H9 (cell line): ENCODE measurements at regions not wholly inside any gene's neighbourhood (a gene's known extent, or its start where the extent isn't known, plus 50 kb on each side); places are given as distances from the start of the nearest gene placed in this dataset.

Source experiments
- DNase-seq: peaks from one replicate; pipeline ENCODE4 v3.0.0-alpha.2; 2017
- H2AFZ ChIP-seq: one replicate; pipeline ENCODE4 v1.6.1; 2013; ENCODE audit warnings: mild to moderate bottlenecking, low read length, control low read depth, moderate library complexity
- H2AK5ac ChIP-seq: 2 replicates; pipeline ENCODE4 v1.6.1; 2013; ENCODE audit warnings: low read length, control low read depth, mixed read lengths; ENCODE audit not compliant: insufficient read length
- H2BK120ac ChIP-seq: one replicate; pipeline ENCODE4 v1.6.1; 2013; ENCODE audit warnings: low read depth, mild to moderate bottlenecking, low read length, control low read depth, inconsistent platforms; ENCODE audit not compliant: poor library complexity, severe bottlenecking
- H2BK12ac ChIP-seq: 2 replicates; pipeline ENCODE4 v1.6.1; 2013; ENCODE audit warnings: low read length, control low read depth, mixed read lengths, low read depth; ENCODE audit not compliant: insufficient read length
- H2BK15ac ChIP-seq: 2 replicates; pipeline ENCODE4 v1.6.1; 2013; ENCODE audit warnings: low read depth, low read length, control low read depth
- H2BK20ac ChIP-seq: one replicate; pipeline ENCODE4 v1.6.1; 2013; ENCODE audit warnings: low read depth, mild to moderate bottlenecking, low read length, control low read depth, inconsistent platforms; ENCODE audit not compliant: poor library complexity, severe bottlenecking
- H2BK5ac ChIP-seq: 2 replicates; pipeline ENCODE4 v1.6.1; 2013; ENCODE audit warnings: low read length, control low read depth, mixed read lengths; ENCODE audit not compliant: insufficient read length
- H3K14ac ChIP-seq: 2 replicates; pipeline ENCODE4 v1.6.1; 2013; ENCODE audit warnings: low read length, control low read depth; ENCODE audit not compliant: insufficient read depth
- H3K18ac ChIP-seq: 2 replicates; pipeline ENCODE4 v1.6.1; 2013; ENCODE audit warnings: low read depth, mild to moderate bottlenecking, mixed read lengths, low read length, control low read depth; ENCODE audit not compliant: insufficient read length
- H3K23ac ChIP-seq: 2 replicates; pipeline ENCODE4 v1.6.1; 2013; ENCODE audit warnings: low read length, control low read depth, mixed read lengths, low read depth; ENCODE audit not compliant: insufficient read length
- H3K23me2 ChIP-seq: 2 replicates; pipeline ENCODE4 v1.6.1; 2013; ENCODE audit warnings: low read depth, mild to moderate bottlenecking, mixed read lengths, low read length, control low read depth; ENCODE audit not compliant: insufficient read length, poor library complexity, severe bottlenecking
- H3K27ac ChIP-seq: 2 replicates; pipeline ENCODE4 v1.5.1; 2013; ENCODE audit warnings: low read length, control low read depth, mixed read lengths, low read depth; ENCODE audit not compliant: insufficient read length
- H3K27me3 ChIP-seq: 2 replicates; pipeline ENCODE4 v1.6.1; 2013; ENCODE audit warnings: low read length, control low read depth, inconsistent platforms; ENCODE audit not compliant: insufficient read depth
- H3K4ac ChIP-seq: 2 replicates; pipeline ENCODE4 v1.6.1; 2013; ENCODE audit warnings: low read depth, mild to moderate bottlenecking, control low read depth, inconsistent platforms, low read length, moderate library complexity
- H3K4me1 ChIP-seq: 2 replicates; pipeline ENCODE4 v1.6.1; 2013; ENCODE audit warnings: low read length, control low read depth, inconsistent platforms; ENCODE audit not compliant: insufficient read depth
- H3K4me2 ChIP-seq: 2 replicates; pipeline ENCODE4 v1.6.1; 2013; ENCODE audit warnings: low read length, control low read depth, mixed read lengths; ENCODE audit not compliant: insufficient read length, insufficient read depth
- H3K56ac ChIP-seq: 2 replicates; pipeline ENCODE4 v1.6.1; 2013; ENCODE audit warnings: low read depth, mild to moderate bottlenecking, mixed read lengths, low read length, control low read depth; ENCODE audit not compliant: insufficient read length
- H3K79me1 ChIP-seq: 2 replicates; pipeline ENCODE4 v1.6.1; 2013; ENCODE audit warnings: low read depth, mild to moderate bottlenecking, moderate library complexity, low read length, control low read depth, inconsistent platforms; ENCODE audit not compliant: insufficient read depth, poor library complexity, severe bottlenecking
- H3K79me2 ChIP-seq: 2 replicates; pipeline ENCODE4 v1.6.1; 2013; ENCODE audit warnings: low read length, control low read depth, inconsistent platforms; ENCODE audit not compliant: insufficient read depth
- H3K9ac ChIP-seq: 2 replicates; pipeline ENCODE4 v1.6.1; 2013; ENCODE audit warnings: low read length, control low read depth, mixed read lengths; ENCODE audit not compliant: insufficient read length; ENCODE audit errors: extremely low read depth
- H3K9me3 ChIP-seq: one replicate; pipeline ENCODE4 v1.6.1; 2013; ENCODE audit warnings: low read depth, low read length, inconsistent platforms; ENCODE audit not compliant: control insufficient read depth
- H3T11ph ChIP-seq: one replicate; pipeline ENCODE4 v1.6.1; 2013; ENCODE audit warnings: mild to moderate bottlenecking, low read length, control low read depth, inconsistent platforms
- H4K20me1 ChIP-seq: one replicate; pipeline ENCODE4 v1.6.1; 2013; ENCODE audit not compliant: control insufficient read depth, insufficient read length, insufficient read depth
- H4K5ac ChIP-seq: 2 replicates; pipeline ENCODE4 v1.6.1; 2013; ENCODE audit warnings: low read depth, mild to moderate bottlenecking, mixed read lengths, low read length, control low read depth; ENCODE audit not compliant: insufficient read length
- H4K8ac ChIP-seq: replicated peaks from 2 replicates; pipeline ENCODE4 v1.6.1; 2013; ENCODE audit warnings: low read length, control low read depth, mixed read lengths, low read depth; ENCODE audit not compliant: insufficient read length
- H4K91ac ChIP-seq: 2 replicates; pipeline ENCODE4 v1.6.1; 2013; ENCODE audit warnings: low read depth, mild to moderate bottlenecking, moderate library complexity, mixed read lengths, low read length, control low read depth; ENCODE audit not compliant: insufficient read length
- H3K27ac Mint-ChIP-seq, 3 experiments: 2 replicates in 2 of 3; 3 replicates in 1 of 3; pipeline ENCODE4 v1.8.0; 2020 to 2021; ENCODE audit warnings: mixed read lengths in 3 of 3, mild to moderate bottlenecking in 1 of 3, moderate library complexity in 1 of 3
- H3K27me3 Mint-ChIP-seq: 2 replicates; pipeline ENCODE4 v1.8.0; 2021; ENCODE audit warnings: low read depth, mild to moderate bottlenecking, moderate library complexity, mixed read lengths
- H3K36me3 Mint-ChIP-seq, 3 experiments: 2 replicates in 2 of 3; 3 replicates in 1 of 3; pipeline ENCODE4 v1.8.0; 2020 to 2021; ENCODE audit warnings: low read depth in 3 of 3, mixed read lengths in 3 of 3; ENCODE audit not compliant: insufficient read depth in 1 of 3
- H3K4me1 Mint-ChIP-seq, 2 experiments: 2 replicates each; pipeline ENCODE4 v1.8.0; 2020; ENCODE audit warnings: mixed read lengths in 2 of 2
- H3K4me3 Mint-ChIP-seq, 2 experiments: 2 replicates in 1 of 2; 3 replicates in 1 of 2; pipeline ENCODE4 v1.8.0; 2020 to 2021; ENCODE audit warnings: mild to moderate bottlenecking in 2 of 2, mixed read lengths in 2 of 2, moderate library complexity in 1 of 2
- H3K9me3 Mint-ChIP-seq, 2 experiments: 2 replicates in 1 of 2; 3 replicates in 1 of 2; pipeline ENCODE4 v1.8.0; 2020; ENCODE audit warnings: mild to moderate bottlenecking in 2 of 2, mixed read lengths in 2 of 2, moderate library complexity in 1 of 2
- WGBS: extraction: QIAGEN DNeasy Blood & Tissue Kit; methylation state at CpG from one replicate; pipeline ENCODE4 v1.1.7; 2013; ENCODE audit warnings: missing lambda C conversion rate, low lambda C conversion rate, mixed read lengths; ENCODE audit not compliant: insufficient read length; ENCODE audit errors: extremely low coverage; 5-methylcytosine and 5-hydroxymethylcytosine counted together
- TF ChIP-seq, protein P1 (sequence below): fragments of 200-600 bp; sonication (generic); conservative IDR thresholded peaks from 3 replicates; pipeline ENCODE4 v1.8.0; 2021; ENCODE audit warnings: antibody characterized with exemption, mild to moderate bottlenecking

DNA sequence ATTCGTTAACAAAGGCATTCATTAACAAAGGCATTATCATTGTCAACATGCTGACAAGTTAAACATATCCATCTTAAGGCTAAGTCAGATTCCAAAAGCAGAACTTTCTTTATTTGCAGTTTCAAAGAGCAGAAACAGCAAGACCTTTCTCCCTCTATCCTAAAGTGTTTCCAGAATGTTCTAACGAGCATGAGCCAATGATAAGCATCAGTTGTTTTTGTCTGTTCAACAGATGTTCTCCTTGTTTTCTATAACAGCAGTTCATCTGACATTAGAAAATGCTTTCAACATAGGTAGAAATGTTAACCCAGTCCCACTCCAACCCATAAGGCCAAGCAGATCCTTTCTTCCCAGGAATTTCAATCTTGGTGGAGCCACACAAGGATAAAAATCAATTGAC lies 77.6 kb upstream of the POMGNT2 start:
- Histone ChIP-seq H3K79me1 (no peaks in the 10 kb centered on the region), H3K9ac (no peak overlapping the region), H2AFZ (no peak overlapping the region), H2BK12ac (no peak overlapping the region), H3K27me3 (no peaks in the 10 kb centered on the region), H3K79me2 (no peaks in the 10 kb centered on the region), H3T11ph (no peak overlapping the region), H2BK15ac (no peak overlapping the region), H3K56ac (no peak overlapping the region), H4K20me1 (no peaks in the 10 kb centered on the region), H3K4ac (no peak overlapping the region), H2AK5ac (no peak overlapping the region), H3K18ac (no peak overlapping the region), H2BK20ac (no peak overlapping the region), H4K91ac (no peak overlapping the region), H3K27ac (no peak overlapping the region), H2BK120ac (no peak overlapping the region), H3K23ac (no peak overlapping the region), H4K8ac (no peak overlapping the region), H3K23me2 (no peaks in the 10 kb centered on the region), H3K4me1 (peaks cover 2% of the 10 kb centered on the region; the same call in 1 of the 2 replicates), H4K5ac (no peak overlapping the region), H3K14ac (no peak overlapping the region), H3K4me2 (no peak overlapping the region), H2BK5ac (no peak overlapping the region), H3K9me3 (no peaks in the 10 kb centered on the region)
- WGBS, result no CpG with 5 or more reads among the region's 2 CpGs
- H3K27me3 Mint-ChIP-seq, result peaks cover 5% of the 10 kb centered on the region
- no peak overlapping the region for H3K27ac Mint-ChIP-seq
- H3K36me3 Mint-ChIP-seq, result no peaks in the 10 kb centered on the region
- peaks cover 0 to 3% of the 10 kb centered on the region in 2 experiments; a peak in 2 of 4 replicates for H3K4me1 Mint-ChIP-seq
- no peak for DNase-seq
- no peak overlapping the region for H3K4me3 Mint-ChIP-seq
- TF ChIP-seq, protein P1, sequence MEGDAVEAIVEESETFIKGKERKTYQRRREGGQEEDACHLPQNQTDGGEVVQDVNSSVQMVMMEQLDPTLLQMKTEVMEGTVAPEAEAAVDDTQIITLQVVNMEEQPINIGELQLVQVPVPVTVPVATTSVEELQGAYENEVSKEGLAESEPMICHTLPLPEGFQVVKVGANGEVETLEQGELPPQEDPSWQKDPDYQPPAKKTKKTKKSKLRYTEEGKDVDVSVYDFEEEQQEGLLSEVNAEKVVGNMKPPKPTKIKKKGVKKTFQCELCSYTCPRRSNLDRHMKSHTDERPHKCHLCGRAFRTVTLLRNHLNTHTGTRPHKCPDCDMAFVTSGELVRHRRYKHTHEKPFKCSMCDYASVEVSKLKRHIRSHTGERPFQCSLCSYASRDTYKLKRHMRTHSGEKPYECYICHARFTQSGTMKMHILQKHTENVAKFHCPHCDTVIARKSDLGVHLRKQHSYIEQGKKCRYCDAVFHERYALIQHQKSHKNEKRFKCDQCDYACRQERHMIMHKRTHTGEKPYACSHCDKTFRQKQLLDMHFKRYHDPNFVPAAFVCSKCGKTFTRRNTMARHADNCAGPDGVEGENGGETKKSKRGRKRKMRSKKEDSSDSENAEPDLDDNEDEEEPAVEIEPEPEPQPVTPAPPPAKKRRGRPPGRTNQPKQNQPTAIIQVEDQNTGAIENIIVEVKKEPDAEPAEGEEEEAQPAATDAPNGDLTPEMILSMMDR, result no peak
- H3K9me3 Mint-ChIP-seq, result no peaks in the 10 kb centered on the region
